Gastrocnemius medialis (tissue), 4 donors: ENCODE measurements at regions not wholly inside any gene's neighbourhood (a gene's known extent, or its start where the extent isn't known, plus 50 kb on each side); places are given as distances from the start of the nearest gene placed in this dataset.
A peak's percentile ranks its signal among the peaks of the same experiment; 100 is the strongest.

Source experiments
- ATAC-seq, 2 donors: fragments of 150-250 bp; one replicate each; pipeline ENCODE4 v1.9.1; 2016
- DNase-seq, 2 donors: peaks; one replicate each; pipeline ENCODE4 v3.0.0-alpha.2; 2019
- H3K27ac ChIP-seq, 4 donors: fragments of 200-600 bp; sonication (generic); 1 replicate in 1 of 4; 2 replicates in 3 of 4; pipeline ENCODE4 v1.5.1; 2016 to 2018; ENCODE audit warnings: mild to moderate bottlenecking in 2 of 4, moderate library complexity in 1 of 4
- H3K27me3 ChIP-seq, 3 donors: fragments of 200-600 bp; sonication (generic) in 2 of 3; 1 replicate in 1 of 3; 2 replicates in 2 of 3; pipeline versions ENCODE4 v1.5.1 to v1.6.0; 2016 to 2019; ENCODE audit warnings: mild to moderate bottlenecking in 1 of 3, moderate library complexity in 1 of 3
- H3K36me3 ChIP-seq, 2 donors: fragments of 200-600 bp; sonication (generic) in 1 of 2; one replicate each; pipeline ENCODE4 v1.5.1; 2017 to 2018
- H3K4me1 ChIP-seq, 2 donors: fragments of 200-600 bp; sonication (generic) in 1 of 2; one replicate each; pipeline ENCODE4 v1.5.1; 2016 to 2017; ENCODE audit warnings: mild to moderate bottlenecking in 2 of 2
- H3K4me3 ChIP-seq, 4 donors: fragments of 200-600 bp; sonication (generic) in 3 of 4; 1 replicate in 1 of 4; 2 replicates in 3 of 4; pipeline ENCODE4 v1.5.1; 2016 to 2019; ENCODE audit warnings: mild to moderate bottlenecking in 2 of 4
- H3K9me3 ChIP-seq, 3 donors: fragments of 200-600 bp; sonication (generic) in 2 of 3; 1 replicate in 1 of 3; 2 replicates in 2 of 3; pipeline ENCODE4 v1.5.1; 2016 to 2019
- POLR2A ChIP-seq, 2 donors: fragments of 450-650 bp; IDR thresholded peaks; one replicate each; pipeline ENCODE4 v1.6.1; 2017; ENCODE audit warnings: antibody characterized with exemption in 2 of 2, mild to moderate bottlenecking in 2 of 2, moderate library complexity in 2 of 2
- in situ Hi-C, 4 donors: fragments of 200-750 bp; cut with MboI; loops; one replicate each; pipeline versions ENCODE4 v1.15.0 to v1.8.0; 2017; ENCODE audit warnings: low sequenced_read_pairs in 4 of 4
- intact Hi-C: fragments of 100-400 bp; cut with DNase I; formaldehyde crosslinking; loops from one replicate; pipeline ENCODE4 v1.15.1; 2023; ENCODE audit warnings: low total_unique reads
- TF ChIP-seq, protein P1 (sequence below), 5 experiments: fragments of 450-650 bp in 3 of 5; fragments of 200-600 bp in 2 of 5; sonication (generic) in 2 of 5; IDR thresholded peaks in 4 of 5; conservative IDR thresholded peaks in 1 of 5; 1 replicate in 4 of 5; 2 replicates in 1 of 5; pipeline ENCODE4 v1.5.1; 2016 to 2019; ENCODE audit warnings: antibody characterized with exemption in 5 of 5, mild to moderate bottlenecking in 3 of 5, moderate library complexity in 3 of 5

DNA sequence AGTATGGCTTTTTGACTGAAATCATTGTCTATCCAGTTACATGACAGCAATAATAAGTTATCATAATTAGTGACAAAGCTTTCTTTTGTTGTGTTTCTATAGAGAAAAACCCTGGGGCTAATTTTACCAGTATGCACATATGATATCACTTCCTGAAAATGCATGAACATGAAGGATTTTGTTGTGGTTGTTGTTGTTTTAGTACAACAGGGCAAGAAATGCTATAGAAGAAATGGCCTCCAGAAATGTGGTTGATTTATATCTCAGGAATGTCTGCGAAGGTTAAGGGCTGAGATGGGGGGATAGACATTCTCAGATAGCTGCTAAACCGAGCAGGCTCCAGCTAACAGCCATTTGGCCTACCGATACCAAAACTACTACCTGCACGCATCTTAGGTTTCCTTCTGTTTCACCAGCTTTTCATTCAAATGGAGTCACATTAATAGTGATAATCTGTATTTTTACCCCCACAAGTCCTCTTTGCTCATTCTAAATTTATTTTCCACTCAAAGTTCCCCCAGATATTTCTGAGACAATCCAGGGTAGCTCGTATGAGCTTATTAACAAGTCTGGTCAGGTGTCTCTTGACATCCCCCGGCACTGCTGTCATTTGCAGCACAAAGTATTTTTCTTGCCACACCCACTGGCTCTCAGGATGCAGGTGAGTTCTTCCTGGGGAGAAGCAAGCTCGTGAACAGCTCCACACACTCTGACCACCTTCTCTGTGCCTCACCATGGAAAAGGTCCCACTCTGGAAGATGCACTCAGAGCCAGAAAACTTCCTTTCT, 232.4 kb upstream of the GAS1 start:
- TF ChIP-seq, protein P1, sequence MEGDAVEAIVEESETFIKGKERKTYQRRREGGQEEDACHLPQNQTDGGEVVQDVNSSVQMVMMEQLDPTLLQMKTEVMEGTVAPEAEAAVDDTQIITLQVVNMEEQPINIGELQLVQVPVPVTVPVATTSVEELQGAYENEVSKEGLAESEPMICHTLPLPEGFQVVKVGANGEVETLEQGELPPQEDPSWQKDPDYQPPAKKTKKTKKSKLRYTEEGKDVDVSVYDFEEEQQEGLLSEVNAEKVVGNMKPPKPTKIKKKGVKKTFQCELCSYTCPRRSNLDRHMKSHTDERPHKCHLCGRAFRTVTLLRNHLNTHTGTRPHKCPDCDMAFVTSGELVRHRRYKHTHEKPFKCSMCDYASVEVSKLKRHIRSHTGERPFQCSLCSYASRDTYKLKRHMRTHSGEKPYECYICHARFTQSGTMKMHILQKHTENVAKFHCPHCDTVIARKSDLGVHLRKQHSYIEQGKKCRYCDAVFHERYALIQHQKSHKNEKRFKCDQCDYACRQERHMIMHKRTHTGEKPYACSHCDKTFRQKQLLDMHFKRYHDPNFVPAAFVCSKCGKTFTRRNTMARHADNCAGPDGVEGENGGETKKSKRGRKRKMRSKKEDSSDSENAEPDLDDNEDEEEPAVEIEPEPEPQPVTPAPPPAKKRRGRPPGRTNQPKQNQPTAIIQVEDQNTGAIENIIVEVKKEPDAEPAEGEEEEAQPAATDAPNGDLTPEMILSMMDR (IDR thresholded peaks at IDR 0.05 in 4 of 5, conservative IDR thresholded peaks at IDR 0.05 in 1 of 5) = no peak
- TF ChIP-seq POLR2A (IDR thresholded peaks at IDR 0.05) = no peak
- Histone ChIP-seq H3K9me3 (no peaks in the 10 kb centered on the region), H3K4me1 (peaks cover 0 to 22% of the 10 kb centered on the region in 2 donors), H3K4me3 (no peak overlapping the region), H3K27ac (no peak overlapping the region), H3K36me3 (no peaks in the 10 kb centered on the region), H3K27me3 (no peaks in the 10 kb centered on the region)
- intact Hi-C loops = no loop called here
- in situ Hi-C loops = no loop called here
- ATAC-seq (no peak), DNase-seq (no peak)

DNA sequence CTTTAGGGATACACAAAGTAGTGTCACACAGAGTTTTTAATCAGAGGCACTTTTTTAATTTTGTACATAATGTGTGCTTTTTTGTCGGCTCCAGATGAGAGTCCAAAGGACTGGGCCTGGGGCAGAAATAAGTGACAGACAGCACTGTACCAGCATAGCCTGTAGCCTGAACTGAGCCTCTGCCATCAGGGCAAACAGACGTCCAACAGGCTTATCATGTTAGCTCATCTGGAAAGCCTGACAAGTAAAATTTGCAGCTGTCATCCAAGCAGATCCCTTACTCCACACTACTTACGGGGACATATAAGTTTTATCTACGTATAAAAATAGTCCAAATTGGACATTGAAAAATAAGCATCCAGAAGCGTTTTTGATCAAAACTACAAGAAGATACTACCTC, 233.1 kb upstream of the GAS1 start:
- no peaks in the 10 kb centered on the region for H3K9me3 ChIP-seq
- no peaks in the 10 kb centered on the region for H3K27me3 ChIP-seq
- no peak overlapping the region for H3K27ac ChIP-seq
- peaks cover 0 to 22% of the 10 kb centered on the region in 2 donors for H3K4me1 ChIP-seq
- intact Hi-C loops (no loop called here), in situ Hi-C loops (no loop called here)
- H3K36me3 ChIP-seq = no peaks in the 10 kb centered on the region
- TF ChIP-seq POLR2A (IDR thresholded peaks at IDR 0.05) = no peak
- TF ChIP-seq, protein P1 (IDR thresholded peaks at IDR 0.05 in 4 of 5, conservative IDR thresholded peaks at IDR 0.05 in 1 of 5) = no peak
- no peak for DNase-seq
- no peak overlapping the region for H3K4me3 ChIP-seq
- ATAC-seq = peak in 1 of 2 donors; percentile 42

DNA sequence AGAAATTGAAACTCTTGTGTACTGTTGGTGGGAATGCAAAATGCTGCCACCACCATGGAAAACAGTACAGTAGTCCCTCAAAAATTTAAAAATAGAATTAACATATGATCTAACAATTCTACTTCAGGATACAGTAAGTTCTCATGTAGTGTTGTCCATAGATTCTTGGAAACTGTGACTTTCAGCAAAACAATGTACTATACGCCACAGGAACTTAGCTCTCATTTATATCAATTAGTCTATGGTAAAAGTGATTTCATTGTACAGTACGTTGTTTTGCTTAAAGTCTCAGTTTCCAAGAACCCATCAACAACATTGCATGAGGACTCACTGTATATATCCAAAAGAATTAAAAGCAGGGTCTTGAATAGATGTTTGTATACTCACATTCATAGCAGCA, 233.5 kb upstream of the GAS1 start:
- in situ Hi-C loops (no loop called here), intact Hi-C loops (no loop called here)
- H3K4me3 ChIP-seq = no peak overlapping the region
- ATAC-seq (peak in 1 of 2 donors; percentile 9), DNase-seq (no peak)
- no peaks in the 10 kb centered on the region for H3K36me3 ChIP-seq
- no peaks in the 10 kb centered on the region for H3K9me3 ChIP-seq
- H3K27ac ChIP-seq = no peak overlapping the region
- H3K27me3 ChIP-seq = no peaks in the 10 kb centered on the region
- TF ChIP-seq, protein P1 (IDR thresholded peaks at IDR 0.05 in 4 of 5, conservative IDR thresholded peaks at IDR 0.05 in 1 of 5) = no peak
- no peak for TF ChIP-seq POLR2A (IDR thresholded peaks at IDR 0.05)
- H3K4me1 ChIP-seq = peaks cover 0 to 22% of the 10 kb centered on the region in 2 donors

DNA sequence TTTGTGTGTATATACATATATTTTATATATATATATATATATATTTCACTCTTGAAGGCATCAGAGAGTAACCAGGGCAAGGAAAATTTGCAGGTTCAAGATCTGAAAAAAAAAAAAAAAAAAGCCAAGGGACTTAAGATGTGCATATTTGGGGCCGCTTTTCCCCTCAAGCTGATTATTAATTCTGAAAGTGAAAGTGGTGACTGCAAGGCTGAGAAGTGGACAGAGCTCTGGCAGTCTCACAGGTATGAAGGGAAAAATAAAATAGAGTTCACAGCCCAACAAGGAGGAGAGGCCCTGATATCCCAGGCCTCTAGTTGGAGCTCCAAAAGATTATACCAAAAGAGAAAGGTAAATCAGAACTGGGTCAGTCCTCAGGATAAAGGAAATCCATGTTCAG, 234.4 kb upstream of the GAS1 start:
- H3K36me3 ChIP-seq = no peaks in the 10 kb centered on the region
- in situ Hi-C loops = no loop called here

More for the DNA sequence above, 234.4 kb upstream of the GAS1 start:
- peaks cover 0 to 22% of the 10 kb centered on the region in 2 donors for H3K4me1 ChIP-seq
- H3K9me3 ChIP-seq = no peaks in the 10 kb centered on the region
- TF ChIP-seq, protein P1 (IDR thresholded peaks at IDR 0.05 in 4 of 5, conservative IDR thresholded peaks at IDR 0.05 in 1 of 5) = no peak
- TF ChIP-seq POLR2A (IDR thresholded peaks at IDR 0.05) = no peak
- ATAC-seq = no peak
- H3K4me3 ChIP-seq = no peak overlapping the region
- no peak for DNase-seq
- no peaks in the 10 kb centered on the region for H3K27me3 ChIP-seq
- H3K27ac ChIP-seq = no peak overlapping the region
- intact Hi-C loops = no loop called here
